Activated T-cell treated with anti-CD3 and anti-CD28 coated beads, Interleukin-2, amount 50 U/mL, for 4 hours (primary cell): ENCODE measurements at regions not wholly inside any gene's neighbourhood (a gene's known extent, or its start where the extent isn't known, plus 50 kb on each side); places are given as distances from the start of the nearest gene placed in this dataset.
A peak's percentile ranks its signal among the peaks of the same experiment; 100 is the strongest.

Experiments used
- ATAC-seq, 2 donors: fragments of 200-7000 bp; cut with Tn5 transposase; one replicate each; pipeline ENCODE4 v1.10.0; 2021
- DNase-seq: peaks from one replicate; pipeline ENCODE4 v3.0.0-alpha.2; 2020
- H3K27me3 Mint-ChIP-seq: one replicate; pipeline ENCODE4 v1.8.0; 2021; ENCODE audit warnings: low read depth, mixed read lengths
- H3K36me3 Mint-ChIP-seq: one replicate; pipeline ENCODE4 v1.8.0; 2022; ENCODE audit warnings: mixed read lengths; ENCODE audit not compliant: insufficient read depth
- H3K4me1 Mint-ChIP-seq: one replicate; pipeline ENCODE4 v1.8.0; 2021; ENCODE audit warnings: low read depth, mixed read lengths
- H3K4me3 Mint-ChIP-seq: one replicate; pipeline ENCODE4 v1.8.0; 2021; ENCODE audit warnings: mild to moderate bottlenecking, moderate library complexity, mixed read lengths
- H3K9me3 Mint-ChIP-seq: one replicate; pipeline ENCODE4 v1.8.0; 2021; ENCODE audit warnings: mixed read lengths

- H3K4me3 Mint-ChIP-seq, result no peak overlapping the region
- no peaks in the 10 kb centered on the region for H3K4me1 Mint-ChIP-seq
- H3K9me3 Mint-ChIP-seq, result no peaks in the 10 kb centered on the region
- H3K36me3 Mint-ChIP-seq, result no peaks in the 10 kb centered on the region
- H3K27me3 Mint-ChIP-seq, result peaks cover 5% of the 10 kb centered on the region
- no peak for ATAC-seq
- DNase-seq, result no peak
Observed at GRCh38 chr9:115289757-115290208, 171.8 kb upstream of the TNC start.

GRCh38 chr9:115291841-115292240 lies 173.9 kb upstream of the TNC start:
- ATAC-seq, result no peak
- no peak overlapping the region for H3K4me3 Mint-ChIP-seq
- peaks cover 5% of the 10 kb centered on the region for H3K27me3 Mint-ChIP-seq
- DNase-seq, result no peak
- no peaks in the 10 kb centered on the region for H3K4me1 Mint-ChIP-seq
- H3K9me3 Mint-ChIP-seq, result no peaks in the 10 kb centered on the region
- H3K36me3 Mint-ChIP-seq, result no peaks in the 10 kb centered on the region

- H3K27me3 Mint-ChIP-seq, result peaks cover 5% of the 10 kb centered on the region
- DNase-seq, result no peak
Observed at GRCh38 chr9:115292584-115293279, 174.8 kb upstream of the TNC start.

GRCh38 chr9:115295734-115296133 lies 177.8 kb upstream of the TNC start:
- no peaks in the 10 kb centered on the region for H3K36me3 Mint-ChIP-seq
- no peak overlapping the region for H3K4me3 Mint-ChIP-seq
- ATAC-seq (no peak), DNase-seq (no peak)
- H3K27me3 Mint-ChIP-seq, result peaks cover 2% of the 10 kb centered on the region
- no peaks in the 10 kb centered on the region for H3K9me3 Mint-ChIP-seq
- no peaks in the 10 kb centered on the region for H3K4me1 Mint-ChIP-seq

More at GRCh38 chr9:115292584-115293279, 174.8 kb upstream of the TNC start:
- H3K4me1 Mint-ChIP-seq, result no peaks in the 10 kb centered on the region
- no peak overlapping the region for H3K4me3 Mint-ChIP-seq
- no peaks in the 10 kb centered on the region for H3K9me3 Mint-ChIP-seq
- no peak for ATAC-seq
- no peaks in the 10 kb centered on the region for H3K36me3 Mint-ChIP-seq

- Mint-ChIP-seq H3K36me3 (no peaks in the 10 kb centered on the region), H3K27me3 (peaks cover 2% of the 10 kb centered on the region), H3K4me1 (no peaks in the 10 kb centered on the region), H3K4me3 (no peak overlapping the region), H3K9me3 (no peaks in the 10 kb centered on the region)
- ATAC-seq (no peak), DNase-seq (no peak)
Observed at GRCh38 chr9:115296831-115297565, 179.0 kb upstream of the TNC start.

- DNase-seq (no peak), ATAC-seq (no peak)
- peaks cover 2% of the 10 kb centered on the region for H3K27me3 Mint-ChIP-seq
- no peaks in the 10 kb centered on the region for H3K36me3 Mint-ChIP-seq
- no peak overlapping the region for H3K4me3 Mint-ChIP-seq
- H3K9me3 Mint-ChIP-seq, result no peaks in the 10 kb centered on the region
- no peaks in the 10 kb centered on the region for H3K4me1 Mint-ChIP-seq
Observed at GRCh38 chr9:115300116-115300515, 182.2 kb upstream of the TNC start.

GRCh38 chr9:115300874-115301273 lies 182.9 kb upstream of the TNC start:
- Mint-ChIP-seq H3K27me3 (peaks cover 2% of the 10 kb centered on the region), H3K4me3 (no peak overlapping the region), H3K9me3 (no peaks in the 10 kb centered on the region), H3K4me1 (no peaks in the 10 kb centered on the region), H3K36me3 (no peaks in the 10 kb centered on the region)
- ATAC-seq, result no peak
- no peak for DNase-seq

- Mint-ChIP-seq H3K36me3 (no peaks in the 10 kb centered on the region), H3K27me3 (peaks cover 2% of the 10 kb centered on the region), H3K4me3 (no peak overlapping the region), H3K4me1 (no peaks in the 10 kb centered on the region), H3K9me3 (no peaks in the 10 kb centered on the region)
- no peak for ATAC-seq
- DNase-seq, result no peak
Observed at GRCh38 chr9:115301581-115301980, 183.6 kb upstream of the TNC start.

- no peaks in the 10 kb centered on the region for H3K4me1 Mint-ChIP-seq
- no peaks in the 10 kb centered on the region for H3K36me3 Mint-ChIP-seq
- no peak overlapping the region for H3K4me3 Mint-ChIP-seq
- no peaks in the 10 kb centered on the region for H3K9me3 Mint-ChIP-seq
- DNase-seq (no peak), ATAC-seq (no peak)
- H3K27me3 Mint-ChIP-seq, result peaks cover 2% of the 10 kb centered on the region
Observed at GRCh38 chr9:115305543-115305942, 187.6 kb upstream of the TNC start.

GRCh38 chr9:115306865-115307264 lies 188.9 kb upstream of the TNC start:
- peak in 1 of 2 donors; percentile 32 for ATAC-seq
- H3K4me3 Mint-ChIP-seq, result no peak overlapping the region
- no peaks in the 10 kb centered on the region for H3K9me3 Mint-ChIP-seq
- DNase-seq, result no peak
- no peaks in the 10 kb centered on the region for H3K4me1 Mint-ChIP-seq
- no peaks in the 10 kb centered on the region for H3K36me3 Mint-ChIP-seq
- peaks cover 8% of the 10 kb centered on the region for H3K27me3 Mint-ChIP-seq

GRCh38 chr9:115313545-115313944 lies 195.6 kb upstream of the TNC start:
- DNase-seq (no peak), ATAC-seq (no peak)
- peaks cover 2% of the 10 kb centered on the region for H3K4me1 Mint-ChIP-seq
- H3K27me3 Mint-ChIP-seq, result peaks cover 11% of the 10 kb centered on the region
- H3K9me3 Mint-ChIP-seq, result peaks cover 4% of the 10 kb centered on the region
- no peak overlapping the region for H3K4me3 Mint-ChIP-seq
- no peaks in the 10 kb centered on the region for H3K36me3 Mint-ChIP-seq

GRCh38 chr9:115326461-115326860 lies 208.5 kb upstream of the TNC start:
- no peak overlapping the region for H3K4me3 Mint-ChIP-seq
- ATAC-seq (no peak), DNase-seq (no peak)
- H3K4me1 Mint-ChIP-seq, result no peaks in the 10 kb centered on the region
- H3K27me3 Mint-ChIP-seq, result peaks cover 5% of the 10 kb centered on the region
- H3K36me3 Mint-ChIP-seq, result no peaks in the 10 kb centered on the region
- peaks cover 7% of the 10 kb centered on the region for H3K9me3 Mint-ChIP-seq

- Mint-ChIP-seq H3K27me3 (peaks cover 4% of the 10 kb centered on the region), H3K4me3 (no peak overlapping the region), H3K9me3 (no peaks in the 10 kb centered on the region), H3K4me1 (no peaks in the 10 kb centered on the region), H3K36me3 (no peaks in the 10 kb centered on the region)
- DNase-seq, result no peak
- no peak for ATAC-seq
Observed at GRCh38 chr9:115327436-115328122, 209.6 kb upstream of the TNC start.

GRCh38 chr9:115328228-115328627 lies 210.3 kb upstream of the TNC start:
- Mint-ChIP-seq H3K36me3 (no peaks in the 10 kb centered on the region), H3K4me3 (no peak overlapping the region), H3K4me1 (no peaks in the 10 kb centered on the region), H3K27me3 (peaks cover 4% of the 10 kb centered on the region), H3K9me3 (no peaks in the 10 kb centered on the region)
- DNase-seq (no peak), ATAC-seq (no peak)

- Mint-ChIP-seq H3K36me3 (no peaks in the 10 kb centered on the region), H3K4me1 (no peaks in the 10 kb centered on the region), H3K4me3 (no peak overlapping the region), H3K27me3 (peaks cover 4% of the 10 kb centered on the region), H3K9me3 (no peaks in the 10 kb centered on the region)
- no peak for ATAC-seq
- no peak for DNase-seq
Observed at GRCh38 chr9:115328677-115329076, 210.7 kb upstream of the TNC start.
